HG03139 (cell line): ENCODE measurements at regions not wholly inside any gene's neighbourhood (a gene's known extent, or its start where the extent isn't known, plus 50 kb on each side); places are given as distances from the start of the nearest gene placed in this dataset.

Source experiments
- ATAC-seq: cut with Tn5 transposase; IDR thresholded peaks from one replicate; pipeline ENCODE4 v1.9.1; 2021; ENCODE audit not compliant: unreplicated experiment

GRCh38 chr16:47787696-47788095, 326.6 kb downstream of the PHKB start:
- ATAC-seq = no peak

GRCh38 chr16:47781673-47782072, 320.5 kb downstream of the PHKB start:
- ATAC-seq = no peak

GRCh38 chr16:47780213-47780875, 319.2 kb downstream of the PHKB start:
- ATAC-seq = no peak

GRCh38 chr16:47779201-47780016, 318.3 kb downstream of the PHKB start:
- no peak for ATAC-seq

GRCh38 chr16:47778106-47778801, 317.1 kb downstream of the PHKB start:
- ATAC-seq = no peak

- no peak for ATAC-seq
These were observed 316.1 kb downstream of the PHKB start for GRCh38 chr16:47777220-47777619.

GRCh38 chr16:47774661-47775060, 313.5 kb downstream of the PHKB start:
- no peak for ATAC-seq

- ATAC-seq = no peak
These were observed 292.5 kb downstream of the PHKB start for GRCh38 chr16:47753659-47754058.
